ENCODE measurements at regions not wholly inside any gene's neighbourhood (a gene's known extent, or its start where the extent isn't known, plus 50 kb on each side); places are given as distances from the start of the nearest gene placed in this dataset.
"Not testable (repeated sequence)": the region's sequence is repeated elsewhere in the genome, so short reads cannot be mapped to it uniquely, and the experiment has no call there.

- DNase-seq (ENCODE audit: low read depth, low spot score); H3K4me3 ChIP-seq (ENCODE audit: low read depth, low read length); in situ Hi-C loops (cut with HindIII; ENCODE audit: low sequenced_read_pairs): not testable (repeated sequence)
These were observed 92.0 kb downstream of the MRPL57 start for GRCh38 chr13:21268485-21268884.

- in situ Hi-C loops (cut with HindIII; ENCODE audit: low sequenced_read_pairs); DNase-seq (ENCODE audit: low read depth, low spot score); H3K4me3 ChIP-seq (ENCODE audit: low read depth, low read length): not testable (repeated sequence)
These were observed 96.0 kb downstream of the MRPL57 start for GRCh38 chr13:21272439-21272838.

DNA sequence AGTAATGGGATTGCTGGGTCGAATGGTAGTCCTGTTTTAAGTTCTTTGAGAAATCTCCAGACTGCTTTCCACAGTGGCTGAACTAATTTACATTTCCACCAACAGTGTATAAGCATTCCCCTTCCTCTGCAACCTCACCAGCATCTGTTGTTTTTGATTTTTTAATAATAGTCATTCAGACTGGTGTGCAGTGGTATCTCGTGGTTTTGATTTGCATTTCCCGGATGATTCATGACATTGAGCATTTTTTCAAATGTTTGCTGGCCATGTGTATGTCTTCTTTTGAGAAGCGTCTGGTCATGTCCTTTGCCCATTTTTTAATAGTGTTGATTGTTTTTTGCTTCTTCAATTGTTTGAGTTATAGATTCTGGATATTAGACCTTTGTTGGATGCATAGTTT is 98.0 kb downstream of the MRPL57 start:
- H3K4me3 ChIP-seq (ENCODE audit: low read depth, low read length); in situ Hi-C loops (cut with HindIII; ENCODE audit: low sequenced_read_pairs); DNase-seq (ENCODE audit: low read depth, low spot score): not testable (repeated sequence)

DNA sequence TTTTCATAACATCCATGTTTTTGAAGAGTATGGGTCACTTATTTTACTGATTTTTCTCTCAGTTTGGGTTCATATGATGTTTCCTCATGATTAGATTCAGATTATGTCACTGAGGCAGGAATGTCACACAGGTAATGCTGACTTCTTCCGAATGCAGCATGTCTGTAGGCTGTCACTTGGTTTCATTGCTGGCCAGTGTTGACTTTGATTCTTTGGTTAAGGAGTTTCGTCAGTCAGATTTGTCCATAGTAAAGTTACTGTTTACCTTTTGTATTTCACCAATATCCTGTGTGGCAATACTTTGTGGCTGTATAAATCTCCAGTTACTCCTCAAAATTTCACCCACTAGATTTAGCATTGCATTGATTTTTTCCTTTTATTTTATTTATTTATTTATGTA is 105.6 kb downstream of the MRPL57 start:
- TF ChIP-seq, protein P1, sequence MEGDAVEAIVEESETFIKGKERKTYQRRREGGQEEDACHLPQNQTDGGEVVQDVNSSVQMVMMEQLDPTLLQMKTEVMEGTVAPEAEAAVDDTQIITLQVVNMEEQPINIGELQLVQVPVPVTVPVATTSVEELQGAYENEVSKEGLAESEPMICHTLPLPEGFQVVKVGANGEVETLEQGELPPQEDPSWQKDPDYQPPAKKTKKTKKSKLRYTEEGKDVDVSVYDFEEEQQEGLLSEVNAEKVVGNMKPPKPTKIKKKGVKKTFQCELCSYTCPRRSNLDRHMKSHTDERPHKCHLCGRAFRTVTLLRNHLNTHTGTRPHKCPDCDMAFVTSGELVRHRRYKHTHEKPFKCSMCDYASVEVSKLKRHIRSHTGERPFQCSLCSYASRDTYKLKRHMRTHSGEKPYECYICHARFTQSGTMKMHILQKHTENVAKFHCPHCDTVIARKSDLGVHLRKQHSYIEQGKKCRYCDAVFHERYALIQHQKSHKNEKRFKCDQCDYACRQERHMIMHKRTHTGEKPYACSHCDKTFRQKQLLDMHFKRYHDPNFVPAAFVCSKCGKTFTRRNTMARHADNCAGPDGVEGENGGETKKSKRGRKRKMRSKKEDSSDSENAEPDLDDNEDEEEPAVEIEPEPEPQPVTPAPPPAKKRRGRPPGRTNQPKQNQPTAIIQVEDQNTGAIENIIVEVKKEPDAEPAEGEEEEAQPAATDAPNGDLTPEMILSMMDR (IDR thresholded peaks at IDR 0.05; ENCODE audit: low read depth, low read length), result no peak
- no peak overlapping the region for H3K4me3 ChIP-seq (ENCODE audit: low read depth, low read length)
- in situ Hi-C loops (cut with HindIII; ENCODE audit: low sequenced_read_pairs), result no loop called here
- DNase-seq (ENCODE audit: low read depth, low spot score), result no peak

DNA sequence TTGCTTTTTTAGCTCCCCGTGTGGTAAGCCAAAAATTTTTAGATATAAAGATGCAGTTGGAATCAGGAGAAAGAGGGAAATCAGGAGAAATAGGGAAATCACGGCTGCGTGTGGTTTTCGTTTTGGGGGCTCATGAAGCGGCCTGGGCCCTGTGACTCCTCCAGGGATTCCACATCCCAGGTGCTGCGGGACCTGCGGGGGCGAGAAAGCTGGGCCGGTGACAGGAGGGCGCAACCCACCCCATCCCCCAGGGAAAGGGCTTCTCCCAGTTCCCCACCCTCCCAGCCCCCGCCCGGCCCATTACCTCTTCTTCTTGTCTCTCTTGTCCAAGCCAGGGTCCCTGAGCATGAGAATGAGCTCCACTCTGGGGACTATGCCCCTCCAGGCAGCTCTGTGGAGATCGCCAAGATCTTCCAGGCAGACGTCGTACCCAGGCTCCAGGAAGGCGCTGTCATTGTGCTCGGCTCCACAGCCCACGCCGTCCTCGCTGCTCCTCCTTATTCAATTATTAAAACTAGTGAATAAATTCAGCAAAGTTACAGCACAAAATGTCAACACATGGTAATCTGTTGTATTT is 111.0 kb downstream of the MRPL57 start:
- DNase-seq (ENCODE audit: low read depth, low spot score), result no peak
- H3K4me3 ChIP-seq (ENCODE audit: low read depth, low read length), result no peak overlapping the region
- in situ Hi-C loops (cut with HindIII; ENCODE audit: low sequenced_read_pairs), result no loop called here
- TF ChIP-seq, protein P1 (IDR thresholded peaks at IDR 0.05; ENCODE audit: low read depth, low read length), result no peak

DNA sequence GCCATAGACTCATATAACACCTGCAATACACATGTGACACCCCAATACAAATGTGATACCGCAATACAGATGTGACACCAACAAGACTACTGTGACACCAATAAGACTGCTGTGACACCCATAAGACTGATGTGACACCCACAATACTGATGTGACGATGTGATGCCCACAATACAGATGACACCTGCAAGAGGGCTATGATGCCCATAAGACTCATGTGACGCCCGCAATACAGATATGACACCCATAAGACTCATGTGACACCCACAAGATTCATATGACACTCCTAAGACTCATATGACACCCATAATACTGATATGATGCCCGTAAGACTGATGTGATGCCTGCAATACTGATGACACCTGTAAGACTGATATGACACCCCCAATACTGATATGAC is 113.0 kb downstream of the MRPL57 start:
- in situ Hi-C loops (cut with HindIII; ENCODE audit: low sequenced_read_pairs), result no loop called here
- no peak for DNase-seq (ENCODE audit: low read depth, low spot score)
- H3K4me3 ChIP-seq (ENCODE audit: low read depth, low read length), result no peak overlapping the region
- TF ChIP-seq, protein P1 (IDR thresholded peaks at IDR 0.05; ENCODE audit: low read depth, low read length), result no peak

DNA sequence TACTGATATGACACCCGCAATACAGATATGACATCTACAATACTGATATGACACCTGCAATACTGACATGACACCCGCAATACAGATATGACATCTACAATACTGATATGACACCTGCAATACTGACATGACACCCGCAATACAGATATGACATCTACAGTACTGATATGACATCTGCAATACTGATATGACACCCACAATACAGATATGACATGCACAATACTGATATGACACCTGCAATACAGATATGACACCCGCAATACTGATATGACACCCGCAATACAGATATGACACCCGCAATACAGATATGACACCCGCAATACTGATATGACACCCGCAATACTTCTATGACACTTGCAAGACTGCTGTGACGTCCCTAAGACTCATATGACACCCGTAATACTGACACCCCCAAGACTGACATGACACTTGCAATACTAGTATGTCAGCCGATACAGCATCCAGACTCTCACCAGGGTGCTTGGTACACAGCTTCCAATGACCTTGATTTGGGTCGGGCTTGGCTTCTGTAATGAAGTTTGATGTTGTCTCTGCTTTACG is 114.1 kb downstream of the MRPL57 start:
- in situ Hi-C loops (cut with HindIII; ENCODE audit: low sequenced_read_pairs); DNase-seq (ENCODE audit: low read depth, low spot score); H3K4me3 ChIP-seq (ENCODE audit: low read depth, low read length): not testable (repeated sequence)

GRCh38 chr13:21291840-21292239 is 115.4 kb downstream of the MRPL57 start:
- in situ Hi-C loops (cut with HindIII; ENCODE audit: low sequenced_read_pairs), result no loop called here
- no peak overlapping the region for H3K4me3 ChIP-seq (ENCODE audit: low read depth, low read length)
- TF ChIP-seq, protein P1 (IDR thresholded peaks at IDR 0.05; ENCODE audit: low read depth, low read length), result no peak
- no peak for DNase-seq (ENCODE audit: low read depth, low spot score)

DNA sequence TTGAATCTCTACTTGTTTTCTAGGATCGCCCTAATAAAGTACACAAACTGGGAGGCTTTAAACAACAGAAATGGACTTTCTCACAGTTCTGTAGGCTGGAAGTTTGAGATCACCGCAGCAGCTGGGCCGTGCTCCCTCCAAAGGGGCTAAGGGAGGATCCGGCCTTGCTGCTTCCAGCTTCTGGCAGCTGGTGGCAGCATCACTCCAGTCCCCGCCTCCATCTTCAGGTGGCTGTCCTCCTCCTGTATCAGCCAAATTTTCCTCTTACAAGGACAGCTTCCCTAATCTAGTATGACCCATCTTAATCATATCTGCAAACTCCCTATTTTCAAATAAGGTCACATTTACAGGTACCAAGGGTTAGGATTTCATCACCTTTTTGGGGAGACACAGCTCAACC is 120.5 kb downstream of the MRPL57 start:
- peak; percentile 30 for DNase-seq (ENCODE audit: low read depth, low spot score)
- in situ Hi-C loops (cut with HindIII; ENCODE audit: low sequenced_read_pairs); H3K4me3 ChIP-seq (ENCODE audit: low read depth, low read length): not testable (repeated sequence)
- TF ChIP-seq, protein P1 (IDR thresholded peaks at IDR 0.05; ENCODE audit: low read depth, low read length), result peak; percentile 62

Measured in astrocyte of the spinal cord (primary cell).